H9 (cell line): ENCODE measurements at regions not wholly inside any gene's neighbourhood (a gene's known extent, or its start where the extent isn't known, plus 50 kb on each side); places are given as distances from the start of the nearest gene placed in this dataset.

ENCODE experiments used
- DNase-seq: peaks from one replicate; pipeline ENCODE4 v3.0.0-alpha.2; 2017
- H2AFZ ChIP-seq: one replicate; pipeline ENCODE4 v1.6.1; 2013; ENCODE audit warnings: mild to moderate bottlenecking, low read length, control low read depth, moderate library complexity
- H2AK5ac ChIP-seq: 2 replicates; pipeline ENCODE4 v1.6.1; 2013; ENCODE audit warnings: low read length, control low read depth, mixed read lengths; ENCODE audit not compliant: insufficient read length
- H2BK120ac ChIP-seq: one replicate; pipeline ENCODE4 v1.6.1; 2013; ENCODE audit warnings: low read depth, mild to moderate bottlenecking, low read length, control low read depth, inconsistent platforms; ENCODE audit not compliant: poor library complexity, severe bottlenecking
- H2BK12ac ChIP-seq: 2 replicates; pipeline ENCODE4 v1.6.1; 2013; ENCODE audit warnings: low read length, control low read depth, mixed read lengths, low read depth; ENCODE audit not compliant: insufficient read length
- H2BK15ac ChIP-seq: 2 replicates; pipeline ENCODE4 v1.6.1; 2013; ENCODE audit warnings: low read depth, low read length, control low read depth
- H2BK20ac ChIP-seq: one replicate; pipeline ENCODE4 v1.6.1; 2013; ENCODE audit warnings: low read depth, mild to moderate bottlenecking, low read length, control low read depth, inconsistent platforms; ENCODE audit not compliant: poor library complexity, severe bottlenecking
- H2BK5ac ChIP-seq: 2 replicates; pipeline ENCODE4 v1.6.1; 2013; ENCODE audit warnings: low read length, control low read depth, mixed read lengths; ENCODE audit not compliant: insufficient read length
- H3K14ac ChIP-seq: 2 replicates; pipeline ENCODE4 v1.6.1; 2013; ENCODE audit warnings: low read length, control low read depth; ENCODE audit not compliant: insufficient read depth
- H3K18ac ChIP-seq: 2 replicates; pipeline ENCODE4 v1.6.1; 2013; ENCODE audit warnings: low read depth, mild to moderate bottlenecking, mixed read lengths, low read length, control low read depth; ENCODE audit not compliant: insufficient read length
- H3K23ac ChIP-seq: 2 replicates; pipeline ENCODE4 v1.6.1; 2013; ENCODE audit warnings: low read length, control low read depth, mixed read lengths, low read depth; ENCODE audit not compliant: insufficient read length
- H3K23me2 ChIP-seq: 2 replicates; pipeline ENCODE4 v1.6.1; 2013; ENCODE audit warnings: low read depth, mild to moderate bottlenecking, mixed read lengths, low read length, control low read depth; ENCODE audit not compliant: insufficient read length, poor library complexity, severe bottlenecking
- H3K27ac ChIP-seq: 2 replicates; pipeline ENCODE4 v1.5.1; 2013; ENCODE audit warnings: low read length, control low read depth, mixed read lengths, low read depth; ENCODE audit not compliant: insufficient read length
- H3K27me3 ChIP-seq: 2 replicates; pipeline ENCODE4 v1.6.1; 2013; ENCODE audit warnings: low read length, control low read depth, inconsistent platforms; ENCODE audit not compliant: insufficient read depth
- H3K4ac ChIP-seq: 2 replicates; pipeline ENCODE4 v1.6.1; 2013; ENCODE audit warnings: low read depth, mild to moderate bottlenecking, control low read depth, inconsistent platforms, low read length, moderate library complexity
- H3K4me1 ChIP-seq: 2 replicates; pipeline ENCODE4 v1.6.1; 2013; ENCODE audit warnings: low read length, control low read depth, inconsistent platforms; ENCODE audit not compliant: insufficient read depth
- H3K4me2 ChIP-seq: 2 replicates; pipeline ENCODE4 v1.6.1; 2013; ENCODE audit warnings: low read length, control low read depth, mixed read lengths; ENCODE audit not compliant: insufficient read length, insufficient read depth
- H3K56ac ChIP-seq: 2 replicates; pipeline ENCODE4 v1.6.1; 2013; ENCODE audit warnings: low read depth, mild to moderate bottlenecking, mixed read lengths, low read length, control low read depth; ENCODE audit not compliant: insufficient read length
- H3K79me1 ChIP-seq: 2 replicates; pipeline ENCODE4 v1.6.1; 2013; ENCODE audit warnings: low read depth, mild to moderate bottlenecking, moderate library complexity, low read length, control low read depth, inconsistent platforms; ENCODE audit not compliant: insufficient read depth, poor library complexity, severe bottlenecking
- H3K79me2 ChIP-seq: 2 replicates; pipeline ENCODE4 v1.6.1; 2013; ENCODE audit warnings: low read length, control low read depth, inconsistent platforms; ENCODE audit not compliant: insufficient read depth
- H3K9ac ChIP-seq: 2 replicates; pipeline ENCODE4 v1.6.1; 2013; ENCODE audit warnings: low read length, control low read depth, mixed read lengths; ENCODE audit not compliant: insufficient read length; ENCODE audit errors: extremely low read depth
- H3K9me3 ChIP-seq: one replicate; pipeline ENCODE4 v1.6.1; 2013; ENCODE audit warnings: low read depth, low read length, inconsistent platforms; ENCODE audit not compliant: control insufficient read depth
- H3T11ph ChIP-seq: one replicate; pipeline ENCODE4 v1.6.1; 2013; ENCODE audit warnings: mild to moderate bottlenecking, low read length, control low read depth, inconsistent platforms
- H4K20me1 ChIP-seq: one replicate; pipeline ENCODE4 v1.6.1; 2013; ENCODE audit not compliant: control insufficient read depth, insufficient read length, insufficient read depth
- H4K5ac ChIP-seq: 2 replicates; pipeline ENCODE4 v1.6.1; 2013; ENCODE audit warnings: low read depth, mild to moderate bottlenecking, mixed read lengths, low read length, control low read depth; ENCODE audit not compliant: insufficient read length
- H4K8ac ChIP-seq: replicated peaks from 2 replicates; pipeline ENCODE4 v1.6.1; 2013; ENCODE audit warnings: low read length, control low read depth, mixed read lengths, low read depth; ENCODE audit not compliant: insufficient read length
- H4K91ac ChIP-seq: 2 replicates; pipeline ENCODE4 v1.6.1; 2013; ENCODE audit warnings: low read depth, mild to moderate bottlenecking, moderate library complexity, mixed read lengths, low read length, control low read depth; ENCODE audit not compliant: insufficient read length
- H3K27ac Mint-ChIP-seq, 3 experiments: 2 replicates in 2 of 3; 3 replicates in 1 of 3; pipeline ENCODE4 v1.8.0; 2020 to 2021; ENCODE audit warnings: mixed read lengths in 3 of 3, mild to moderate bottlenecking in 1 of 3, moderate library complexity in 1 of 3
- H3K27me3 Mint-ChIP-seq: 2 replicates; pipeline ENCODE4 v1.8.0; 2021; ENCODE audit warnings: low read depth, mild to moderate bottlenecking, moderate library complexity, mixed read lengths
- H3K36me3 Mint-ChIP-seq, 3 experiments: 2 replicates in 2 of 3; 3 replicates in 1 of 3; pipeline ENCODE4 v1.8.0; 2020 to 2021; ENCODE audit warnings: low read depth in 3 of 3, mixed read lengths in 3 of 3; ENCODE audit not compliant: insufficient read depth in 1 of 3
- H3K4me1 Mint-ChIP-seq, 2 experiments: 2 replicates each; pipeline ENCODE4 v1.8.0; 2020; ENCODE audit warnings: mixed read lengths in 2 of 2
- H3K4me3 Mint-ChIP-seq, 2 experiments: 2 replicates in 1 of 2; 3 replicates in 1 of 2; pipeline ENCODE4 v1.8.0; 2020 to 2021; ENCODE audit warnings: mild to moderate bottlenecking in 2 of 2, mixed read lengths in 2 of 2, moderate library complexity in 1 of 2
- H3K9me3 Mint-ChIP-seq, 2 experiments: 2 replicates in 1 of 2; 3 replicates in 1 of 2; pipeline ENCODE4 v1.8.0; 2020; ENCODE audit warnings: mild to moderate bottlenecking in 2 of 2, mixed read lengths in 2 of 2, moderate library complexity in 1 of 2
- WGBS: extraction: QIAGEN DNeasy Blood & Tissue Kit; methylation state at CpG from one replicate; pipeline ENCODE4 v1.1.7; 2013; ENCODE audit warnings: missing lambda C conversion rate, low lambda C conversion rate, mixed read lengths; ENCODE audit not compliant: insufficient read length; ENCODE audit errors: extremely low coverage; 5-methylcytosine and 5-hydroxymethylcytosine counted together
- TF ChIP-seq, protein P1 (sequence below): fragments of 200-600 bp; sonication (generic); conservative IDR thresholded peaks from 3 replicates; pipeline ENCODE4 v1.8.0; 2021; ENCODE audit warnings: antibody characterized with exemption, mild to moderate bottlenecking

DNA sequence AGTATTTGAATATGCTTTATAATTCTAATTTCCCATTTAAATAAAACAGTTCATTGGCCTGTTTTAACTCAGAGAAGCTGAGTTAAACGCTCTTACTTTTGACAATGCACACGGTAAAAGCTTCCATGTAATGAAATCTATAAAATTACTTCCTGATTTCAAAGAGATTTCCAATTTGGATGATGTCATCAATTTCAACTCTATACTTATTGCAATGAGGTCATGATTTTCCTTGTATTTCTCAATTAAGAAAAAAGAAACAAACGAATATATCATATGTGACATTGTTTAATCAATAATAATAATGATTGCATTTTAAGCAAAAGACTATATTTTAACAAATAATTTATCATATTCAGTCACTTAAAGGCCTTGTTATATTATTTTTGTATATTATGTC lies 926.1 kb upstream of the MANEA start:
- H4K8ac ChIP-seq: no peak overlapping the region
- H4K5ac ChIP-seq: no peak overlapping the region
- no peaks in the 10 kb centered on the region for H3K9me3 ChIP-seq
- no peaks in the 10 kb centered on the region for H3K4me1 Mint-ChIP-seq
- H3K23ac ChIP-seq: no peak overlapping the region
- H3K27me3 Mint-ChIP-seq: no peaks in the 10 kb centered on the region
- no peak overlapping the region for H3K27ac Mint-ChIP-seq
- no peak overlapping the region for H2AK5ac ChIP-seq
- H4K91ac ChIP-seq: no peak overlapping the region
- H3K18ac ChIP-seq: no peak overlapping the region
- DNase-seq: no peak
- TF ChIP-seq, protein P1, sequence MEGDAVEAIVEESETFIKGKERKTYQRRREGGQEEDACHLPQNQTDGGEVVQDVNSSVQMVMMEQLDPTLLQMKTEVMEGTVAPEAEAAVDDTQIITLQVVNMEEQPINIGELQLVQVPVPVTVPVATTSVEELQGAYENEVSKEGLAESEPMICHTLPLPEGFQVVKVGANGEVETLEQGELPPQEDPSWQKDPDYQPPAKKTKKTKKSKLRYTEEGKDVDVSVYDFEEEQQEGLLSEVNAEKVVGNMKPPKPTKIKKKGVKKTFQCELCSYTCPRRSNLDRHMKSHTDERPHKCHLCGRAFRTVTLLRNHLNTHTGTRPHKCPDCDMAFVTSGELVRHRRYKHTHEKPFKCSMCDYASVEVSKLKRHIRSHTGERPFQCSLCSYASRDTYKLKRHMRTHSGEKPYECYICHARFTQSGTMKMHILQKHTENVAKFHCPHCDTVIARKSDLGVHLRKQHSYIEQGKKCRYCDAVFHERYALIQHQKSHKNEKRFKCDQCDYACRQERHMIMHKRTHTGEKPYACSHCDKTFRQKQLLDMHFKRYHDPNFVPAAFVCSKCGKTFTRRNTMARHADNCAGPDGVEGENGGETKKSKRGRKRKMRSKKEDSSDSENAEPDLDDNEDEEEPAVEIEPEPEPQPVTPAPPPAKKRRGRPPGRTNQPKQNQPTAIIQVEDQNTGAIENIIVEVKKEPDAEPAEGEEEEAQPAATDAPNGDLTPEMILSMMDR: no peak
- no peak overlapping the region for H3K56ac ChIP-seq
- no peak overlapping the region for H2BK120ac ChIP-seq
- WGBS: no CpG with 5 or more reads among the region's 3 CpGs
- H2BK20ac ChIP-seq: no peak overlapping the region
- H2AFZ ChIP-seq: no peak overlapping the region
- no peaks in the 10 kb centered on the region for H3K23me2 ChIP-seq
- peaks cover 0 to 2% (median 0%) of the 10 kb centered on the region in 3 experiments; a peak in 2 of 7 replicates for H3K36me3 Mint-ChIP-seq
- no peak overlapping the region for H3K4me2 ChIP-seq
- no peaks in the 10 kb centered on the region for H3K79me1 ChIP-seq
- H2BK5ac ChIP-seq: no peak overlapping the region
- H4K20me1 ChIP-seq: no peaks in the 10 kb centered on the region
- H3K27ac ChIP-seq: no peak overlapping the region
- no peaks in the 10 kb centered on the region for H3K27me3 ChIP-seq
- H3T11ph ChIP-seq: no peak overlapping the region
- no peak overlapping the region for H2BK15ac ChIP-seq
- peaks cover 0 to 4% of the 10 kb centered on the region in 2 experiments; a peak in 4 of 5 replicates for H3K9me3 Mint-ChIP-seq
- H3K14ac ChIP-seq: no peak overlapping the region
- no peaks in the 10 kb centered on the region for H3K79me2 ChIP-seq
- no peak overlapping the region for H3K4me3 Mint-ChIP-seq
- H2BK12ac ChIP-seq: no peak overlapping the region
- no peak overlapping the region for H3K4ac ChIP-seq
- no peaks in the 10 kb centered on the region for H3K4me1 ChIP-seq
- no peak overlapping the region for H3K9ac ChIP-seq
